B cell (primary cell): ENCODE measurements at regions not wholly inside any gene's neighbourhood (a gene's known extent, or its start where the extent isn't known, plus 50 kb on each side); places are given as distances from the start of the nearest gene placed in this dataset.

Experiments
- CTCF ChIP-seq: fragments of 200-600 bp; IDR thresholded peaks from one replicate; pipeline ENCODE4 v1.8.0; 2022; ENCODE audit warnings: antibody characterized with exemption, mild to moderate bottlenecking
- EZH2 ChIP-seq: IDR thresholded peaks from 2 replicates; pipeline ENCODE4 v1.6.1; 2012; ENCODE audit warnings: borderline replicate concordance, low read depth, mild to moderate bottlenecking, moderate library complexity, low read length; ENCODE audit not compliant: insufficient read depth, poor library complexity, severe bottlenecking

- TF ChIP-seq CTCF (no peak), EZH2 (no peak)
These were observed 129.1 kb downstream of the TRIML1 start for GRCh38 chr4:188268131-188268908.
